ENCODE measurements at regions not wholly inside any gene's neighbourhood (a gene's known extent, or its start where the extent isn't known, plus 50 kb on each side); places are given as distances from the start of the nearest gene placed in this dataset.

- DNase-seq, result no peak
Observed at GRCh38 chr11:71120471-71120896, 131.9 kb downstream of the SHANK2 start.

GRCh38 chr11:71119656-71120269 is 132.6 kb downstream of the SHANK2 start:
- DNase-seq, result no peak

GRCh38 chr11:71118671-71119250 is 133.6 kb downstream of the SHANK2 start:
- no peak for DNase-seq

GRCh38 chr11:71117311-71117710 is 135.1 kb downstream of the SHANK2 start:
- DNase-seq, result no peak

GRCh38 chr11:71116693-71117040 is 135.7 kb downstream of the SHANK2 start:
- DNase-seq, result no peak

GRCh38 chr11:71115770-71116692 is 136.3 kb downstream of the SHANK2 start:
- no peak for DNase-seq

GRCh38 chr11:71114124-71114851 is 138.1 kb downstream of the SHANK2 start:
- no peak for DNase-seq

- DNase-seq, result no peak
Observed at GRCh38 chr11:71112990-71113389, 139.4 kb downstream of the SHANK2 start.

- DNase-seq, result no peak
Observed at GRCh38 chr11:71112454-71112853, 139.9 kb downstream of the SHANK2 start.

GRCh38 chr11:71109586-71109985 is 142.8 kb downstream of the SHANK2 start:
- DNase-seq, result no peak

GRCh38 chr11:71109186-71109585 is 143.2 kb downstream of the SHANK2 start:
- DNase-seq, result no peak

- DNase-seq, result no peak
Observed at GRCh38 chr11:71108013-71108865, 144.1 kb downstream of the SHANK2 start.

GRCh38 chr11:71106671-71107070 is 145.7 kb downstream of the SHANK2 start:
- DNase-seq, result no peak

- no peak for DNase-seq
Observed at GRCh38 chr11:71103266-71103665, 149.1 kb downstream of the SHANK2 start.

GRCh38 chr11:71102251-71102995 is 150.0 kb downstream of the SHANK2 start:
- DNase-seq, result no peak

- no peak for DNase-seq
Observed at GRCh38 chr11:71101606-71102005, 150.8 kb downstream of the SHANK2 start.

- no peak for DNase-seq
Observed at GRCh38 chr11:71101046-71101445, 151.3 kb downstream of the SHANK2 start.

- no peak for DNase-seq
Observed at GRCh38 chr11:71098776-71099175, 153.6 kb downstream of the SHANK2 start.

GRCh38 chr11:71097506-71098240 is 154.7 kb downstream of the SHANK2 start:
- DNase-seq, result no peak

GRCh38 chr11:71096751-71097388 is 155.5 kb downstream of the SHANK2 start:
- no peak for DNase-seq

All from fibroblast of skin of abdomen (primary cell).